Ishikawa (cell line): ENCODE measurements at regions not wholly inside any gene's neighbourhood (a gene's known extent, or its start where the extent isn't known, plus 50 kb on each side); places are given as distances from the start of the nearest gene placed in this dataset.

Experiments used
- CEBPB ChIP-seq: IDR thresholded peaks from 2 replicates; pipeline ENCODE4 v1.6.1; 2012
- CREB1 ChIP-seq: IDR thresholded peaks from 2 replicates; pipeline ENCODE4 v1.6.1; 2012; ENCODE audit warnings: low read depth
- EGR1 ChIP-seq: IDR thresholded peaks from 2 replicates; pipeline ENCODE4 v1.6.1; 2012
- EP300 ChIP-seq: IDR thresholded peaks from 2 replicates; pipeline ENCODE4 v1.6.1; 2012; ENCODE audit warnings: borderline replicate concordance
- FOXM1 ChIP-seq: IDR thresholded peaks from 2 replicates; pipeline ENCODE4 v1.6.1; 2012; ENCODE audit warnings: low read depth, borderline replicate concordance
- RAD21 ChIP-seq: IDR thresholded peaks from 2 replicates; pipeline ENCODE4 v1.6.1; 2012; ENCODE audit warnings: low read depth
- TEAD4 ChIP-seq: IDR thresholded peaks from 2 replicates; pipeline ENCODE4 v1.6.1; 2012
- YY1 ChIP-seq: IDR thresholded peaks from 2 replicates; pipeline ENCODE4 v1.6.1; 2012; ENCODE audit warnings: low read depth
- TF ChIP-seq, protein P1 (sequence below): IDR thresholded peaks from 2 replicates; pipeline ENCODE4 v1.6.1; 2012; ENCODE audit warnings: low read depth, mild to moderate bottlenecking
- TF ChIP-seq, protein P2 (sequence below): IDR thresholded peaks from 2 replicates; pipeline ENCODE4 v1.6.1; 2012

DNA sequence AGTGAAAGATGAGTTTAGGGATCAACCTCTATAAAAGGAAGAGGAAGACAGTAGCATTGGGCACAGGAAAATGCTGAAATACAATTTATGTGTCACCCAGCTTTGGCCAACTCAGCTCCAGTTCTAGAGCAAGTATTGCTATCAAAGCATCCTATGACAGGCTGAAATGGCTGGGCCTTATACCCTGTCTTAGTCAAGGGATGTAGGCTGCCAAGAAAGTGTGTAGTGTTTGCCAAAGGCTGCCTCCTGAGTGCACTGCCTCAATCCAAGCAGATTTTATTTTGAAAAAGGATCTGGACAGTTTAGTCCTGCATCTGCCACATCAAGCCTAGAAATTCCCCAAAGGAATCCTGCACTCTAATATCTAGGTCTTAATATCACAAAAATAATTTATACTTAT is 359.9 kb upstream of the ZC3H15 start:
- TF ChIP-seq FOXM1 (no peak), EP300 (no peak), CREB1 (no peak), RAD21 (no peak), CEBPB (no peak), YY1 (no peak), TEAD4 (no peak), EGR1 (no peak)
- TF ChIP-seq, protein P1, sequence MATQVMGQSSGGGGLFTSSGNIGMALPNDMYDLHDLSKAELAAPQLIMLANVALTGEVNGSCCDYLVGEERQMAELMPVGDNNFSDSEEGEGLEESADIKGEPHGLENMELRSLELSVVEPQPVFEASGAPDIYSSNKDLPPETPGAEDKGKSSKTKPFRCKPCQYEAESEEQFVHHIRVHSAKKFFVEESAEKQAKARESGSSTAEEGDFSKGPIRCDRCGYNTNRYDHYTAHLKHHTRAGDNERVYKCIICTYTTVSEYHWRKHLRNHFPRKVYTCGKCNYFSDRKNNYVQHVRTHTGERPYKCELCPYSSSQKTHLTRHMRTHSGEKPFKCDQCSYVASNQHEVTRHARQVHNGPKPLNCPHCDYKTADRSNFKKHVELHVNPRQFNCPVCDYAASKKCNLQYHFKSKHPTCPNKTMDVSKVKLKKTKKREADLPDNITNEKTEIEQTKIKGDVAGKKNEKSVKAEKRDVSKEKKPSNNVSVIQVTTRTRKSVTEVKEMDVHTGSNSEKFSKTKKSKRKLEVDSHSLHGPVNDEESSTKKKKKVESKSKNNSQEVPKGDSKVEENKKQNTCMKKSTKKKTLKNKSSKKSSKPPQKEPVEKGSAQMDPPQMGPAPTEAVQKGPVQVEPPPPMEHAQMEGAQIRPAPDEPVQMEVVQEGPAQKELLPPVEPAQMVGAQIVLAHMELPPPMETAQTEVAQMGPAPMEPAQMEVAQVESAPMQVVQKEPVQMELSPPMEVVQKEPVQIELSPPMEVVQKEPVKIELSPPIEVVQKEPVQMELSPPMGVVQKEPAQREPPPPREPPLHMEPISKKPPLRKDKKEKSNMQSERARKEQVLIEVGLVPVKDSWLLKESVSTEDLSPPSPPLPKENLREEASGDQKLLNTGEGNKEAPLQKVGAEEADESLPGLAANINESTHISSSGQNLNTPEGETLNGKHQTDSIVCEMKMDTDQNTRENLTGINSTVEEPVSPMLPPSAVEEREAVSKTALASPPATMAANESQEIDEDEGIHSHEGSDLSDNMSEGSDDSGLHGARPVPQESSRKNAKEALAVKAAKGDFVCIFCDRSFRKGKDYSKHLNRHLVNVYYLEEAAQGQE, result no peak
- TF ChIP-seq, protein P2, sequence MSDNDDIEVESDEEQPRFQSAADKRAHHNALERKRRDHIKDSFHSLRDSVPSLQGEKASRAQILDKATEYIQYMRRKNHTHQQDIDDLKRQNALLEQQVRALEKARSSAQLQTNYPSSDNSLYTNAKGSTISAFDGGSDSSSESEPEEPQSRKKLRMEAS, result no peak
